Limb (tissue), 2 donors: ENCODE measurements at regions not wholly inside any gene's neighbourhood (a gene's known extent, or its start where the extent isn't known, plus 50 kb on each side); places are given as distances from the start of the nearest gene placed in this dataset.

ENCODE experiments used
- DNase-seq, 2 donors: peaks; one replicate each; pipeline ENCODE4 v3.0.0-alpha.2; 2016; ENCODE audit errors: extremely low spot score in 2 of 2

- DNase-seq: no peak
Measured at GRCh38 chr2:226336283-226336682, 463.3 kb downstream of the IRS1 start.

GRCh38 chr2:226334981-226335720 is 464.5 kb downstream of the IRS1 start:
- no peak for DNase-seq

GRCh38 chr2:226333388-226333787 is 466.2 kb downstream of the IRS1 start:
- no peak for DNase-seq

GRCh38 chr2:226330206-226330605 is 469.4 kb downstream of the IRS1 start:
- DNase-seq: no peak

- no peak for DNase-seq
Measured at GRCh38 chr2:226329180-226329579, 470.4 kb downstream of the IRS1 start.

GRCh38 chr2:226327830-226328229 is 471.8 kb downstream of the IRS1 start:
- DNase-seq: no peak

GRCh38 chr2:226325526-226325925 is 474.1 kb downstream of the IRS1 start:
- no peak for DNase-seq

GRCh38 chr2:226320076-226320948 is 479.3 kb downstream of the IRS1 start:
- no peak for DNase-seq

- no peak for DNase-seq
Measured at GRCh38 chr2:226317970-226318369, 481.6 kb downstream of the IRS1 start.

GRCh38 chr2:226313060-226313459 is 486.6 kb downstream of the IRS1 start:
- no peak for DNase-seq

GRCh38 chr2:226312155-226312554 is 487.5 kb downstream of the IRS1 start:
- DNase-seq: no peak

GRCh38 chr2:226310146-226310545 is 489.5 kb downstream of the IRS1 start:
- DNase-seq: peak in 1 of 2 donors; percentile 53

GRCh38 chr2:226308986-226309385 is 490.6 kb downstream of the IRS1 start:
- DNase-seq: peak in 1 of 2 donors; percentile 54

GRCh38 chr2:226308323-226308680 is 491.3 kb downstream of the IRS1 start:
- no peak for DNase-seq

- no peak for DNase-seq
Measured at GRCh38 chr2:226307487-226308322, 491.9 kb downstream of the IRS1 start.

GRCh38 chr2:226306969-226307368 is 492.7 kb downstream of the IRS1 start:
- DNase-seq: no peak

GRCh38 chr2:226304308-226304707 is 495.3 kb downstream of the IRS1 start:
- no peak for DNase-seq

GRCh38 chr2:226303707-226304106 is 495.9 kb downstream of the IRS1 start:
- no peak for DNase-seq

GRCh38 chr2:226300196-226300886 is 499.3 kb downstream of the IRS1 start:
- DNase-seq: no peak

GRCh38 chr2:226299771-226300170 is 499.8 kb downstream of the IRS1 start:
- no peak for DNase-seq

- no peak for DNase-seq
Measured at GRCh38 chr2:226295681-226296080, 503.9 kb downstream of the IRS1 start.
